NB4 (cell line): ENCODE measurements at regions not wholly inside any gene's neighbourhood (a gene's known extent, or its start where the extent isn't known, plus 50 kb on each side); places are given as distances from the start of the nearest gene placed in this dataset.

Source experiments
- DNase-seq: peaks from one replicate; pipeline ENCODE4 v3.0.0; 2010; ENCODE audit warnings: low read depth
- H3K4me3 ChIP-seq: one replicate; pipeline ENCODE4 v1.5.1; 2011; ENCODE audit warnings: mild to moderate bottlenecking, low read depth, low read length, moderate library complexity
- MYC ChIP-seq: IDR thresholded peaks from 2 replicates; pipeline ENCODE4 v1.6.1; 2011; ENCODE audit warnings: low read depth, low read length
- POLR2A ChIP-seq: IDR thresholded peaks from 2 replicates; pipeline ENCODE4 v1.6.1; 2011; ENCODE audit warnings: mild to moderate bottlenecking; ENCODE audit not compliant: insufficient read length; ENCODE audit errors: extremely low read depth
- TF ChIP-seq, protein P1 (sequence below): IDR thresholded peaks from 2 replicates; pipeline ENCODE4 v1.6.1; 2011; ENCODE audit warnings: low read depth, low read length
- TF ChIP-seq, protein P2 (sequence below): IDR thresholded peaks from one replicate; pipeline ENCODE4 v1.5.1; 2012; ENCODE audit warnings: low read depth, low read length

DNA sequence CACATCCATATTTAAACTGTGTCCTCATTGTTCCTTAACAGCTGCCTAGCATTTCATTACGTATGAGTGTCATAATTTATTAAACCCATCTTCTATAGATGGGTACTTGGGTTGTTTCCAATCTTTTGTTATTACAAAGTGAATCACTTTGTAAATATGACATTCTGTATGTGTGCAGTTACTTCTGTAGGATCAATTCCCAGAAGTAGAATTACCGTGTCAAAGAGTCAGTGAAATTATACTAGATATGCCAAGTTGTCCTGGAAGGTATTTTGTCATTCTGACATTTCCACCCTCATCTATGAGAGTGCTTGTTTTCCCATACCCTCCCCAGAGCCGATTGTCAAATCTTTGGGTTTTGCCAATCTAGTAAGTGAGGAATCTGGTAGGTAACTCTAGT lies 194.5 kb upstream of the APCDD1 start:
- H3K4me3 ChIP-seq = no peak overlapping the region
- no peak for DNase-seq
- no peak for TF ChIP-seq MYC

DNA sequence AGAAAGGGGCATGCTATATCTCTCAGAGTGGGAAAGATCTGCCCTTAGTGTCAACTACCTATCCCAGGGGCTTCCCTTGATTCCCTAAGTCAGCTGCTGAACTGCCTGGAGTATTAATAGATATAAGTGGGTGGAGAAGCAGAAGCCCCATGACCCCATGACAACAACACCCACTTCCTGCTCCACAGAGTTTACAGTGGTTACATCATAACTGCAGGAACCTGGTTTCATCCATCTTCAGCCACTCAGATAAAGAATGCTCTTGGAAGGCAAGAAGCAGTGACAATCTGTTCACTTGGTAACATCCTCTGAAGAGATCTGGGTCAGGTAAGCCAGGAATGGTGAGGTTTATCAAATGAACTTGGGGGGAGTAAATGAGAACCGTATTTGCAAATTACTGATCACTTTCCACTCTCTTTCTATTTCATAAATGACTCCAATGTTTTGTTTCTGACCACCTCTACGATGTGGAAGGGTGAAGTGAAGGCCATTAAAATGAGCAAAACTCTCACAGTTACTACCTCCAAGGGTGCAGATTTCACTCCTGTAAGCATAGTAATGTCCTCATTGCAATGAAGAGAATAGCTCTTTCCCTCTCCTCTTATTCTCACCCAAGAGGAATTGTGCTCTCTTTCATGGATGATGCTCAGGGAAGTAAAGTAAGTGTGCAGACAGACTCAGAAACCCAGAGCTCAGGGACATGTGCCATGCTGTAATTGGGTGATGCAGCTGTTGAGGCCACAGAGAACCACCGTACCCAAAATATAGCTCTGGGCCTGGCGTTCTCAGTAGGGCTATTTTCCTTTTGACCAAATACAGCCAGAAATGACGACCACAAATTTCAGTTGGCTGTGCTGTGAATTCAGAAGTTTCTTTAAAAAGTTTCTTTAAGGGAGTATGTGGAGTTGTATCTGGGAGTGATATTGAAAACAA lies 192.8 kb upstream of the APCDD1 start:
- DNase-seq = peak; percentile 83
- peak overlapping the region; percentile 18 for H3K4me3 ChIP-seq
- TF ChIP-seq MYC = no peak
- TF ChIP-seq, protein P1, sequence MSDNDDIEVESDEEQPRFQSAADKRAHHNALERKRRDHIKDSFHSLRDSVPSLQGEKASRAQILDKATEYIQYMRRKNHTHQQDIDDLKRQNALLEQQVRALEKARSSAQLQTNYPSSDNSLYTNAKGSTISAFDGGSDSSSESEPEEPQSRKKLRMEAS = no peak
- TF ChIP-seq POLR2A = no peak
- TF ChIP-seq, protein P2, sequence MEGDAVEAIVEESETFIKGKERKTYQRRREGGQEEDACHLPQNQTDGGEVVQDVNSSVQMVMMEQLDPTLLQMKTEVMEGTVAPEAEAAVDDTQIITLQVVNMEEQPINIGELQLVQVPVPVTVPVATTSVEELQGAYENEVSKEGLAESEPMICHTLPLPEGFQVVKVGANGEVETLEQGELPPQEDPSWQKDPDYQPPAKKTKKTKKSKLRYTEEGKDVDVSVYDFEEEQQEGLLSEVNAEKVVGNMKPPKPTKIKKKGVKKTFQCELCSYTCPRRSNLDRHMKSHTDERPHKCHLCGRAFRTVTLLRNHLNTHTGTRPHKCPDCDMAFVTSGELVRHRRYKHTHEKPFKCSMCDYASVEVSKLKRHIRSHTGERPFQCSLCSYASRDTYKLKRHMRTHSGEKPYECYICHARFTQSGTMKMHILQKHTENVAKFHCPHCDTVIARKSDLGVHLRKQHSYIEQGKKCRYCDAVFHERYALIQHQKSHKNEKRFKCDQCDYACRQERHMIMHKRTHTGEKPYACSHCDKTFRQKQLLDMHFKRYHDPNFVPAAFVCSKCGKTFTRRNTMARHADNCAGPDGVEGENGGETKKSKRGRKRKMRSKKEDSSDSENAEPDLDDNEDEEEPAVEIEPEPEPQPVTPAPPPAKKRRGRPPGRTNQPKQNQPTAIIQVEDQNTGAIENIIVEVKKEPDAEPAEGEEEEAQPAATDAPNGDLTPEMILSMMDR = no peak

DNA sequence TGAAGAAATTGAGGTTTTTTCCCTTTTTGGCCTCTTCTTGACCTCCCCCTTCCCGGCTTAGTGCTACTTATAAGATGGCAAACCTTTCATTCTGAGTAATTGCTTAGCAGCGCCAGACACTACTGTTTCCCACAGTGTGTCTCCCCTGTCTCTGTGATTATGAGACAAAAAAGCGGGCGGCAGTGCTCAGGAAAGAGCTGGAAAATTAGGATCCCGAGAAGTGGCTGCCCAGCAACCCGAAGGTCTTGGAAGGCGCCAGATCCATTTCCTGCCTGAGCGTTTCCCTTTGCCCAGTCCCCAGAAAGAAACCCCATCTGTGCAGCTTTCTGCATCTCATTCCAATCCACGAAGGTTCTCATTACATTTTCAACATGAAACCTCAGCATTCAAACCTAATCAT lies 191.9 kb upstream of the APCDD1 start:
- H3K4me3 ChIP-seq = no peak overlapping the region
- DNase-seq = no peak
- TF ChIP-seq, protein P2 = no peak
- TF ChIP-seq, protein P1 = no peak
- TF ChIP-seq POLR2A (no peak), MYC (no peak)

DNA sequence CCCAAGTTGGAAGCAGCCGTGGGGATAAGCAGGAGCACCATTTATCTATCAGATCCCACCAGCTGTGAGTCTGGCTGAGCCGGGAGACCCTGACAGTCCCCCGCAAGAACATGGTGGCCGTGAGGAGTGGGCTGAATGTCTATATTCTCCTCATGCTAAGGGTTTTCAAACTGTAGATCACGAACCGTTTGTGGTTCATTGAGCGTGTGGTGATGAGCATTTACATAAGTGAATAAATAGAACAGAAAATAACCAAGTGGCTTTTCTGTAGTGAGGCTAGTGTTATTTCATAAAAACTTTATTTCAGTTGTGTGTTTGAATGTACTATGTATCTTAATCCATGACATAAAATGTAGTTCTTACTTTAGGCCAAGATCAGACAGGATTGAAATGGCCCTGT lies 190.2 kb upstream of the APCDD1 start:
- no peak for DNase-seq

DNA sequence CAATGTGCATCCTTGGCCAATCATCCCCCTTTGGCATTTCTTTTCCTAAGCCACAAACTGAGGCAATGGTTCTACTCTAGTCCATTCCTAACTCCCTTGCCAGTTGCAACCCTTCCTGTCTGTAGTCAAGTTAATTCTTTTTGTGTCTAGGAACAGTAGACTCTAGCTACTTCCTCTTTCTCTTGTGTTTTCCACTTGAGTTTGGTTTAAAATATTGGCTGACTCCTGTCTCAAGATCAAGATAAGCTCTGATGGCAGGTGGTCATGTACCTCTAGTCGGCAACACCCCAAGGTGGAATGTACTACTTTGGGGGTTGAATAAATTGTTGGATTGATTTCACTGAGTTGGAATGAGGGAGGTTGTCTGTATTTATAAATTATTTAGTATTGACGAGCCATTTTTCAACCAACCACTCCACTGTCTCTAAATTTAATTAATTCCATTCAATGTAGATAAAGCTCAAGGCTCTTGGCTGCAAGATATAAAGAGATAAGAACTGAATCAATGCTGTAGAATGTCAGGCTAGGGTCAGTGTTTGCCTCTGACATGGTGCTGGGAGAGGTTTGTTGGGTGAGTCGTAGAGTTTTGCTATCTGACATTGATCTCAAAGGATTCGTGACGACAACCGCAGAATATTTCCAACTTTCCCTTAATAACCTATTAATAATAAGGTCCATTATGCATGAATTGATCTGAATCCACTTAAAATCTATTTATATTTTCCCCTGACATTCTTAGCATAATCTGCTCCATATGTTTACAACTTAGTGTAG lies 188.7 kb upstream of the APCDD1 start:
- TF ChIP-seq, protein P1 = no peak
- no peak for TF ChIP-seq POLR2A
- TF ChIP-seq MYC = no peak
- TF ChIP-seq, protein P2 = no peak
- peak; percentile 87 for DNase-seq
- no peak overlapping the region for H3K4me3 ChIP-seq

More for the DNA sequence above, 190.2 kb upstream of the APCDD1 start:
- TF ChIP-seq MYC (no peak), POLR2A (no peak)
- TF ChIP-seq, protein P2 = no peak
- H3K4me3 ChIP-seq = no peak overlapping the region

DNA sequence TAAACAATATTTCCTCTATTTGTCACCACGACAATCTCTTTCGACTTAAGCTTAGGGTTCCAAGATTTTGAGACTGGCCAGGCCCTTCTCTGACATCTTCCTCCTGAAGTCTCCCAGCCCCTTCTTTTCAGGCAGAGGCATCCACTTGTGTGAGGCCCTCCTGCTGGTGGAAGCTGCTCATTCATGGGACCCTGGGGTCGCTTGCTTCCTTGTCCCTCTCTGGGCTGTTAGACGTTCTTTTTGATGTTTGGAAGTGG lies 188.2 kb upstream of the APCDD1 start:
- TF ChIP-seq, protein P2 = no peak
- no peak for TF ChIP-seq POLR2A
- no peak for TF ChIP-seq MYC
- TF ChIP-seq, protein P1 = no peak
- no peak overlapping the region for H3K4me3 ChIP-seq
- no peak for DNase-seq
